H1 (cell line): ENCODE measurements at regions not wholly inside any gene's neighbourhood (a gene's known extent, or its start where the extent isn't known, plus 50 kb on each side); places are given as distances from the start of the nearest gene placed in this dataset.

ENCODE experiments used
- CTCF ChIA-PET: fragments of 300-600 bp; sonication (Branson Sonifier 250); formaldehyde crosslinking; loops from one replicate; lab custom pipeline; 2021; ENCODE audit not compliant: partially characterized antibody; lab: Charles Lee
- POLR2A ChIA-PET: fragments of 300-600 bp; sonication (Branson Sonifier 250); formaldehyde crosslinking; loops from one replicate; lab custom pipeline; 2021; ENCODE audit warnings: inconsistent platforms; ENCODE audit not compliant: partially characterized antibody; lab: Charles Lee
- DNase-seq, 2 experiments: peaks; one replicate each; pipeline versions ENCODE4 v3.0.0 to v3.0.0-alpha.2; 2010 to 2022; ENCODE audit warnings: low spot score in 2 of 2, low read depth in 1 of 2, mixed read lengths in 1 of 2
- FAIRE-seq: peaks from 2 replicates; lab custom pipeline; 2011; peaks lifted over from hg19 to GRCh38; lab: Jason Lieb, UNC
- H2AFZ ChIP-seq: 2 replicates; pipeline ENCODE4 v1.8.1; 2012; ENCODE audit warnings: low read length, inconsistent platforms
- H2AK5ac ChIP-seq: 2 replicates; pipeline ENCODE4 v1.6.1; 2013; ENCODE audit warnings: low read depth, low read length
- H2BK120ac ChIP-seq: replicated peaks from 2 replicates; pipeline ENCODE3; 2013; ENCODE audit warnings: low read depth, low read length, inconsistent platforms
- H2BK12ac ChIP-seq: 2 replicates; pipeline ENCODE4 v1.6.1; 2013; ENCODE audit warnings: low read depth, low read length
- H2BK15ac ChIP-seq: 2 replicates; pipeline ENCODE4 v1.6.1; 2013; ENCODE audit warnings: low read length
- H2BK20ac ChIP-seq: 2 replicates; pipeline ENCODE4 v1.6.1; 2013; ENCODE audit warnings: low read length
- H2BK5ac ChIP-seq: 2 replicates; pipeline ENCODE4 v1.6.1; 2013; ENCODE audit warnings: low read depth, low read length
- H3K14ac ChIP-seq: 2 replicates; pipeline ENCODE4 v1.6.1; 2013; ENCODE audit warnings: inconsistent platforms; ENCODE audit not compliant: insufficient read length
- H3K18ac ChIP-seq: 2 replicates; pipeline ENCODE4 v1.6.1; 2013; ENCODE audit warnings: low read length; ENCODE audit errors: extremely low read depth
- H3K23ac ChIP-seq: 2 replicates; pipeline ENCODE4 v1.6.1; 2013; ENCODE audit warnings: inconsistent platforms; ENCODE audit not compliant: insufficient read length
- H3K23me2 ChIP-seq: 2 replicates; pipeline ENCODE4 v1.6.1; 2013; ENCODE audit warnings: low read depth, low read length
- H3K27ac ChIP-seq: 2 replicates; pipeline ENCODE4 v1.6.1; 2011; ENCODE audit warnings: low read depth, low read length, inconsistent platforms
- H3K27me3 ChIP-seq, 4 experiments: replicated peaks in 1 of 4; 1 replicate in 1 of 4; 2 replicates in 3 of 4; pipeline versions ENCODE4 v1.6.1 to v1.8.1; 2011 to 2013; ENCODE audit warnings: low read length in 3 of 4, mild to moderate bottlenecking in 3 of 4, inconsistent platforms in 2 of 4, mixed read lengths in 2 of 4, moderate library complexity in 1 of 4; ENCODE audit not compliant: control insufficient read depth in 3 of 4, insufficient read depth in 3 of 4; ENCODE audit errors: extremely low read depth in 1 of 4
- H3K36me3 ChIP-seq, 4 experiments: 2 replicates each; pipeline versions ENCODE4 v1.6.1 to v1.8.1; 2011 to 2013; ENCODE audit warnings: mild to moderate bottlenecking in 4 of 4, low read length in 3 of 4, moderate library complexity in 2 of 4, control low read depth in 1 of 4, inconsistent platforms in 1 of 4; ENCODE audit not compliant: insufficient read depth in 4 of 4, control insufficient read depth in 2 of 4
- H3K4ac ChIP-seq: replicated peaks from 2 replicates; pipeline ENCODE3; 2013; ENCODE audit warnings: low read length, low read depth, mixed read lengths, inconsistent platforms; ENCODE audit not compliant: insufficient read length
- H3K4me1 ChIP-seq, 4 experiments: replicated peaks in 1 of 4; 1 replicate in 1 of 4; 2 replicates in 3 of 4; pipeline versions ENCODE4 v1.6.1 to v1.8.1; 2011 to 2013; ENCODE audit warnings: low read length in 3 of 4, inconsistent platforms in 2 of 4, mixed read lengths in 1 of 4; ENCODE audit not compliant: insufficient read depth in 4 of 4, control insufficient read depth in 3 of 4
- H3K4me2 ChIP-seq, 2 experiments: 2 replicates each; pipeline versions ENCODE4 v1.6.1 to v1.8.1; 2011 to 2013; ENCODE audit warnings: low read depth in 2 of 2, low read length in 2 of 2, control low read depth in 1 of 2, inconsistent platforms in 1 of 2, mild to moderate bottlenecking in 1 of 2; ENCODE audit not compliant: insufficient read depth in 1 of 2
- H3K4me3 ChIP-seq, 4 experiments: fragments of 200-600, 300-600 bp in 1 of 4; sonication (generic), shearing (Covaris generic), sonication (Bioruptor Twin) in 1 of 4; 2 replicates each; pipeline versions ENCODE4 v1.5.1 to v1.8.1; 2011 to 2016; ENCODE audit warnings: low read length in 4 of 4, low read depth in 3 of 4, control low read depth in 2 of 4, inconsistent platforms in 2 of 4, mild to moderate bottlenecking in 2 of 4, mixed read lengths in 1 of 4, moderate library complexity in 1 of 4; ENCODE audit not compliant: insufficient read depth in 2 of 4; ENCODE audit errors: extremely low read depth in 1 of 4
- H3K56ac ChIP-seq: replicated peaks from 2 replicates; pipeline ENCODE3; 2013; ENCODE audit warnings: low read depth, mild to moderate bottlenecking, mixed read lengths, low read length, inconsistent platforms; ENCODE audit not compliant: insufficient read length
- H3K79me1 ChIP-seq: 2 replicates; pipeline ENCODE4 v1.6.1; 2013; ENCODE audit warnings: low read depth, low read length, control low read depth
- H3K79me2 ChIP-seq, 2 experiments: 2 replicates each; pipeline versions ENCODE4 v1.6.1 to v1.8.1; 2012 to 2013; ENCODE audit warnings: low read length in 2 of 2, mild to moderate bottlenecking in 2 of 2, inconsistent platforms in 1 of 2; ENCODE audit not compliant: insufficient read depth in 2 of 2, control insufficient read depth in 1 of 2
- H3K9ac ChIP-seq, 4 experiments: replicated peaks in 1 of 4; 1 replicate in 1 of 4; 2 replicates in 3 of 4; pipeline versions ENCODE4 v1.6.1 to v1.8.1; 2011 to 2013; ENCODE audit warnings: low read depth in 3 of 4, low read length in 3 of 4, control low read depth in 2 of 4, mild to moderate bottlenecking in 2 of 4, moderate library complexity in 2 of 4, inconsistent platforms in 1 of 4; ENCODE audit errors: extremely low read depth in 1 of 4
- H3K9me3 ChIP-seq, 2 experiments: 2 replicates each; pipeline versions ENCODE4 v1.6.1 to v1.8.1; 2012 to 2013; ENCODE audit warnings: mild to moderate bottlenecking in 2 of 2, moderate library complexity in 2 of 2, control low read depth in 1 of 2, inconsistent platforms in 1 of 2, low read depth in 1 of 2, low read length in 1 of 2, mixed read lengths in 1 of 2; ENCODE audit not compliant: insufficient read depth in 2 of 2
- H4K20me1 ChIP-seq, 2 experiments: replicated peaks in 1 of 2; 2 replicates each; pipeline versions ENCODE3 to v1.8.1; 2011 to 2013; ENCODE audit warnings: inconsistent platforms in 2 of 2, low read length in 2 of 2, mild to moderate bottlenecking in 1 of 2; ENCODE audit not compliant: insufficient read depth in 2 of 2, control insufficient read depth in 1 of 2
- H4K5ac ChIP-seq: 2 replicates; pipeline ENCODE4 v1.6.1; 2013; ENCODE audit warnings: low read length, low read depth, mixed read lengths, inconsistent platforms; ENCODE audit not compliant: insufficient read length
- H4K8ac ChIP-seq: 2 replicates; pipeline ENCODE4 v1.8.0; 2013; ENCODE audit warnings: mild to moderate bottlenecking, moderate library complexity, low read length, inconsistent platforms; ENCODE audit not compliant: insufficient read depth; ENCODE audit errors: extremely low read depth
- H4K91ac ChIP-seq: replicated peaks from 2 replicates; pipeline ENCODE3; 2013; ENCODE audit warnings: low read length, mixed read lengths, inconsistent platforms; ENCODE audit not compliant: insufficient read length
- CBX5 ChIP-seq: fragments of 300-800, 300-1000 bp; sonication (generic); IDR thresholded peaks from 2 replicates; pipeline ENCODE4 v1.7.1; 2016; ENCODE audit warnings: antibody characterized with exemption, low read length, low read depth
- CTBP2 ChIP-seq: IDR thresholded peaks from 2 replicates; pipeline ENCODE4 v1.7.0; 2011; ENCODE audit warnings: borderline replicate concordance, mild to moderate bottlenecking, moderate library complexity, mixed read lengths, low read length; ENCODE audit not compliant: insufficient read depth, insufficient read length
- CTCF ChIP-seq, 3 experiments: IDR thresholded peaks; 1 replicate in 2 of 3; 2 replicates in 1 of 3; pipeline versions ENCODE4 v1.5.1 to v1.6.1; 2011; ENCODE audit warnings: low read length in 3 of 3, mild to moderate bottlenecking in 3 of 3, inconsistent platforms in 2 of 3, low read depth in 1 of 3, moderate library complexity in 1 of 3; ENCODE audit not compliant: insufficient read depth in 1 of 3; ENCODE audit errors: control extremely low read depth in 1 of 3
- EZH2 ChIP-seq: fragments of 200-600 bp; sonication (generic); IDR thresholded peaks from 2 replicates; pipeline ENCODE4 v1.7.1; 2012; ENCODE audit warnings: low read depth, mild to moderate bottlenecking, moderate library complexity, low read length, inconsistent platforms; ENCODE audit not compliant: severe bottlenecking
- GABPA ChIP-seq: IDR thresholded peaks from 2 replicates; pipeline ENCODE4 v1.6.1; 2011; ENCODE audit warnings: mild to moderate bottlenecking, low read length, moderate library complexity, borderline replicate concordance; ENCODE audit not compliant: insufficient read depth
- GTF2F1 ChIP-seq: IDR thresholded peaks from 2 replicates; pipeline ENCODE4 v1.6.1; 2012; ENCODE audit warnings: low read depth, low read length, improper control_type of control experiment, borderline replicate concordance
- HDAC2 ChIP-seq, 2 experiments: fragments of 300-600 bp in 1 of 2; sonication (generic) in 1 of 2; IDR thresholded peaks; 2 replicates each; pipeline ENCODE4 v1.6.1; 2011 to 2012; ENCODE audit warnings: low read depth in 2 of 2, low read length in 2 of 2, mild to moderate bottlenecking in 2 of 2, moderate library complexity in 2 of 2, borderline replicate concordance in 1 of 2, inconsistent platforms in 1 of 2
- KDM4A ChIP-seq: IDR thresholded peaks from one replicate; pipeline ENCODE4 v1.7.1; 2012; ENCODE audit warnings: low read depth, mild to moderate bottlenecking, moderate library complexity, low read length, inconsistent platforms; ENCODE audit not compliant: severe bottlenecking
- MAFK ChIP-seq: IDR thresholded peaks from 2 replicates; pipeline ENCODE4 v1.6.1; 2012; ENCODE audit warnings: low read depth, mild to moderate bottlenecking, improper control_type of control experiment, low read length
- POLR2A ChIP-seq, 2 experiments: IDR thresholded peaks; 1 replicate in 1 of 2; 2 replicates in 1 of 2; pipeline ENCODE4 v1.6.1; 2011; ENCODE audit warnings: low read depth in 2 of 2, low read length in 2 of 2, mild to moderate bottlenecking in 2 of 2; ENCODE audit errors: control extremely low read depth in 1 of 2
- SP4 ChIP-seq: IDR thresholded peaks from 2 replicates; pipeline ENCODE4 v1.6.1; 2012; ENCODE audit warnings: low read length, inconsistent platforms
- TEAD4 ChIP-seq: IDR thresholded peaks from 2 replicates; pipeline ENCODE4 v1.6.1; 2012; ENCODE audit warnings: low read depth, low read length, inconsistent platforms, mixed read lengths
- WGBS, 2 experiments: shearing (Covaris generic) in 1 of 2; methylation state at CpG; one replicate each; pipeline versions ENCODE4 v1.1.6 to v1.1.7; 2013 to 2015; ENCODE audit warnings: low lambda C conversion rate in 2 of 2, mixed read lengths in 2 of 2, inconsistent platforms in 1 of 2, low coverage in 1 of 2, missing lambda C conversion rate in 1 of 2; ENCODE audit not compliant: insufficient replicate concordance in 2 of 2, insufficient coverage in 1 of 2, insufficient read length in 1 of 2; ENCODE audit errors: extremely low coverage in 1 of 2, missing lambda C conversion rate in 1 of 2; 5-methylcytosine and 5-hydroxymethylcytosine counted together

GRCh38 chr4:135839712-135840111 lies 1638.1 kb upstream of the PABPC4L start:
- H2BK20ac ChIP-seq = no peak overlapping the region
- no peak overlapping the region for H3K23ac ChIP-seq
- ChIA-PET POLR2A (no interaction called here), CTCF (interaction anchor here (0.6 kb wide), 1 partner anchor 521 kb away, joined by 4 read pairs; no protein-coding TSS in a partner anchor)
- H2BK15ac ChIP-seq = no peak overlapping the region
- H2BK12ac ChIP-seq = no peak overlapping the region
- no peak overlapping the region for H3K4ac ChIP-seq
- H3K36me3 ChIP-seq = no peaks in the 10 kb centered on the region
- no peak overlapping the region for H3K4me2 ChIP-seq
- no peak overlapping the region for H3K4me3 ChIP-seq
- no peak overlapping the region for H3K27ac ChIP-seq
- H3K9ac ChIP-seq = no peak overlapping the region
- H2BK120ac ChIP-seq = no peak overlapping the region
- no peak overlapping the region for H4K8ac ChIP-seq
- no peaks in the 10 kb centered on the region for H4K20me1 ChIP-seq
- no peak overlapping the region for H2AFZ ChIP-seq
- H2AK5ac ChIP-seq = no peak overlapping the region
- DNase-seq (no peak), FAIRE-seq (no peak)
- no peaks in the 10 kb centered on the region for H3K79me2 ChIP-seq
- H3K18ac ChIP-seq = no peak overlapping the region
- H3K4me1 ChIP-seq = no peaks in the 10 kb centered on the region; a peak in 1 of 7 replicates
- H4K5ac ChIP-seq = no peak overlapping the region
- WGBS, 2 experiments = 97% methylated on average over 2 of the region's 2 CpGs; no CpG with 5 or more reads in 1 of the 2 experiments
- no peak overlapping the region for H2BK5ac ChIP-seq
- no peak overlapping the region for H3K14ac ChIP-seq
- H4K91ac ChIP-seq = no peak overlapping the region
- no peaks in the 10 kb centered on the region for H3K23me2 ChIP-seq
- no peaks in the 10 kb centered on the region for H3K27me3 ChIP-seq
- H3K79me1 ChIP-seq = no peaks in the 10 kb centered on the region
- no peaks in the 10 kb centered on the region for H3K9me3 ChIP-seq
- no peak overlapping the region for H3K56ac ChIP-seq
- no peak for TF ChIP-seq GABPA
- no peak for TF ChIP-seq GTF2F1
- no peak for TF ChIP-seq POLR2A (IDR thresholded peaks at IDR 0.05; ENCODE audit: control extremely low read depth in 1 of 2, low read depth in 2 of 2, low read length in 2 of 2)
- TF ChIP-seq CTBP2 = no peak
- TF ChIP-seq TEAD4 = no peak
- no peak for TF ChIP-seq EZH2
- no peak for TF ChIP-seq KDM4A
- TF ChIP-seq SP4 = no peak
- no peak for TF ChIP-seq MAFK
- no peak for TF ChIP-seq CBX5
- no peak for TF ChIP-seq CTCF (IDR thresholded peaks at IDR 0.05; ENCODE audit: control extremely low read depth in 1 of 3, insufficient read depth in 1 of 3, low read depth in 1 of 3, low read length in 3 of 3)
- TF ChIP-seq HDAC2 (IDR thresholded peaks at IDR 0.05; ENCODE audit: borderline replicate concordance in 1 of 2, low read depth in 2 of 2, low read length in 2 of 2) = no peak
